H9 (cell line): ENCODE measurements at regions not wholly inside any gene's neighbourhood (a gene's known extent, or its start where the extent isn't known, plus 50 kb on each side); places are given as distances from the start of the nearest gene placed in this dataset.

Source experiments
- DNase-seq: peaks from one replicate; pipeline ENCODE4 v3.0.0-alpha.2; 2017
- H2AFZ ChIP-seq: one replicate; pipeline ENCODE4 v1.6.1; 2013; ENCODE audit warnings: mild to moderate bottlenecking, low read length, control low read depth, moderate library complexity
- H2AK5ac ChIP-seq: 2 replicates; pipeline ENCODE4 v1.6.1; 2013; ENCODE audit warnings: low read length, control low read depth, mixed read lengths; ENCODE audit not compliant: insufficient read length
- H2BK120ac ChIP-seq: one replicate; pipeline ENCODE4 v1.6.1; 2013; ENCODE audit warnings: low read depth, mild to moderate bottlenecking, low read length, control low read depth, inconsistent platforms; ENCODE audit not compliant: poor library complexity, severe bottlenecking
- H2BK12ac ChIP-seq: 2 replicates; pipeline ENCODE4 v1.6.1; 2013; ENCODE audit warnings: low read length, control low read depth, mixed read lengths, low read depth; ENCODE audit not compliant: insufficient read length
- H2BK15ac ChIP-seq: 2 replicates; pipeline ENCODE4 v1.6.1; 2013; ENCODE audit warnings: low read depth, low read length, control low read depth
- H2BK20ac ChIP-seq: one replicate; pipeline ENCODE4 v1.6.1; 2013; ENCODE audit warnings: low read depth, mild to moderate bottlenecking, low read length, control low read depth, inconsistent platforms; ENCODE audit not compliant: poor library complexity, severe bottlenecking
- H2BK5ac ChIP-seq: 2 replicates; pipeline ENCODE4 v1.6.1; 2013; ENCODE audit warnings: low read length, control low read depth, mixed read lengths; ENCODE audit not compliant: insufficient read length
- H3K14ac ChIP-seq: 2 replicates; pipeline ENCODE4 v1.6.1; 2013; ENCODE audit warnings: low read length, control low read depth; ENCODE audit not compliant: insufficient read depth
- H3K18ac ChIP-seq: 2 replicates; pipeline ENCODE4 v1.6.1; 2013; ENCODE audit warnings: low read depth, mild to moderate bottlenecking, mixed read lengths, low read length, control low read depth; ENCODE audit not compliant: insufficient read length
- H3K23ac ChIP-seq: 2 replicates; pipeline ENCODE4 v1.6.1; 2013; ENCODE audit warnings: low read length, control low read depth, mixed read lengths, low read depth; ENCODE audit not compliant: insufficient read length
- H3K23me2 ChIP-seq: 2 replicates; pipeline ENCODE4 v1.6.1; 2013; ENCODE audit warnings: low read depth, mild to moderate bottlenecking, mixed read lengths, low read length, control low read depth; ENCODE audit not compliant: insufficient read length, poor library complexity, severe bottlenecking
- H3K27ac ChIP-seq: 2 replicates; pipeline ENCODE4 v1.5.1; 2013; ENCODE audit warnings: low read length, control low read depth, mixed read lengths, low read depth; ENCODE audit not compliant: insufficient read length
- H3K27me3 ChIP-seq: 2 replicates; pipeline ENCODE4 v1.6.1; 2013; ENCODE audit warnings: low read length, control low read depth, inconsistent platforms; ENCODE audit not compliant: insufficient read depth
- H3K4ac ChIP-seq: 2 replicates; pipeline ENCODE4 v1.6.1; 2013; ENCODE audit warnings: low read depth, mild to moderate bottlenecking, control low read depth, inconsistent platforms, low read length, moderate library complexity
- H3K4me1 ChIP-seq: 2 replicates; pipeline ENCODE4 v1.6.1; 2013; ENCODE audit warnings: low read length, control low read depth, inconsistent platforms; ENCODE audit not compliant: insufficient read depth
- H3K4me2 ChIP-seq: 2 replicates; pipeline ENCODE4 v1.6.1; 2013; ENCODE audit warnings: low read length, control low read depth, mixed read lengths; ENCODE audit not compliant: insufficient read length, insufficient read depth
- H3K56ac ChIP-seq: 2 replicates; pipeline ENCODE4 v1.6.1; 2013; ENCODE audit warnings: low read depth, mild to moderate bottlenecking, mixed read lengths, low read length, control low read depth; ENCODE audit not compliant: insufficient read length
- H3K79me1 ChIP-seq: 2 replicates; pipeline ENCODE4 v1.6.1; 2013; ENCODE audit warnings: low read depth, mild to moderate bottlenecking, moderate library complexity, low read length, control low read depth, inconsistent platforms; ENCODE audit not compliant: insufficient read depth, poor library complexity, severe bottlenecking
- H3K79me2 ChIP-seq: 2 replicates; pipeline ENCODE4 v1.6.1; 2013; ENCODE audit warnings: low read length, control low read depth, inconsistent platforms; ENCODE audit not compliant: insufficient read depth
- H3K9ac ChIP-seq: 2 replicates; pipeline ENCODE4 v1.6.1; 2013; ENCODE audit warnings: low read length, control low read depth, mixed read lengths; ENCODE audit not compliant: insufficient read length; ENCODE audit errors: extremely low read depth
- H3K9me3 ChIP-seq: one replicate; pipeline ENCODE4 v1.6.1; 2013; ENCODE audit warnings: low read depth, low read length, inconsistent platforms; ENCODE audit not compliant: control insufficient read depth
- H3T11ph ChIP-seq: one replicate; pipeline ENCODE4 v1.6.1; 2013; ENCODE audit warnings: mild to moderate bottlenecking, low read length, control low read depth, inconsistent platforms
- H4K20me1 ChIP-seq: one replicate; pipeline ENCODE4 v1.6.1; 2013; ENCODE audit not compliant: control insufficient read depth, insufficient read length, insufficient read depth
- H4K5ac ChIP-seq: 2 replicates; pipeline ENCODE4 v1.6.1; 2013; ENCODE audit warnings: low read depth, mild to moderate bottlenecking, mixed read lengths, low read length, control low read depth; ENCODE audit not compliant: insufficient read length
- H4K8ac ChIP-seq: replicated peaks from 2 replicates; pipeline ENCODE4 v1.6.1; 2013; ENCODE audit warnings: low read length, control low read depth, mixed read lengths, low read depth; ENCODE audit not compliant: insufficient read length
- H4K91ac ChIP-seq: 2 replicates; pipeline ENCODE4 v1.6.1; 2013; ENCODE audit warnings: low read depth, mild to moderate bottlenecking, moderate library complexity, mixed read lengths, low read length, control low read depth; ENCODE audit not compliant: insufficient read length
- H3K27ac Mint-ChIP-seq, 3 experiments: 2 replicates in 2 of 3; 3 replicates in 1 of 3; pipeline ENCODE4 v1.8.0; 2020 to 2021; ENCODE audit warnings: mixed read lengths in 3 of 3, mild to moderate bottlenecking in 1 of 3, moderate library complexity in 1 of 3
- H3K27me3 Mint-ChIP-seq: 2 replicates; pipeline ENCODE4 v1.8.0; 2021; ENCODE audit warnings: low read depth, mild to moderate bottlenecking, moderate library complexity, mixed read lengths
- H3K36me3 Mint-ChIP-seq, 3 experiments: 2 replicates in 2 of 3; 3 replicates in 1 of 3; pipeline ENCODE4 v1.8.0; 2020 to 2021; ENCODE audit warnings: low read depth in 3 of 3, mixed read lengths in 3 of 3; ENCODE audit not compliant: insufficient read depth in 1 of 3
- H3K4me1 Mint-ChIP-seq, 2 experiments: 2 replicates each; pipeline ENCODE4 v1.8.0; 2020; ENCODE audit warnings: mixed read lengths in 2 of 2
- H3K4me3 Mint-ChIP-seq, 2 experiments: 2 replicates in 1 of 2; 3 replicates in 1 of 2; pipeline ENCODE4 v1.8.0; 2020 to 2021; ENCODE audit warnings: mild to moderate bottlenecking in 2 of 2, mixed read lengths in 2 of 2, moderate library complexity in 1 of 2
- H3K9me3 Mint-ChIP-seq, 2 experiments: 2 replicates in 1 of 2; 3 replicates in 1 of 2; pipeline ENCODE4 v1.8.0; 2020; ENCODE audit warnings: mild to moderate bottlenecking in 2 of 2, mixed read lengths in 2 of 2, moderate library complexity in 1 of 2
- TF ChIP-seq, protein P1 (sequence below): fragments of 200-600 bp; sonication (generic); conservative IDR thresholded peaks from 3 replicates; pipeline ENCODE4 v1.8.0; 2021; ENCODE audit warnings: antibody characterized with exemption, mild to moderate bottlenecking

DNA sequence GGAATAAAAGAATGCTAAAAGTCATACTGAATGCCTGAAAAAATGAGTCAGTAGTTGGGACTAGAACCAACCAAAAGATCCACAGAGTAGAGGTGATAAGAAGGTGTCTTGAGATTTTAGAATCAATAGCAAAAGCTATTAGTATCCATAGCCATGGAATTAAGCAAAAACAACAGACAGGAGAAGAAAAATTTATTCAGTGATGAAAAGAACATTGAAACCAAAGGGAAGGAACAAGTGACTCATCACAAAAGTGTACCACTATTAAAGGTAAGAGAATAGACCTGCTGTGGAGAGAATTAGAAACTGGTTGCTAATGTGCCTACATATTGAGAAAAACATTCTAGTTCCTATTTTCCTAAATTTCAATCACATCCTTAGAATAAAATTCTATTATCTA is 182.0 kb upstream of the NEIL3 start:
- Histone ChIP-seq H2BK12ac (no peak overlapping the region), H4K20me1 (no peaks in the 10 kb centered on the region), H2BK5ac (no peak overlapping the region), H3K4me1 (no peaks in the 10 kb centered on the region), H4K5ac (no peak overlapping the region), H2BK15ac (no peak overlapping the region), H3K4ac (no peak overlapping the region), H3K9me3 (no peaks in the 10 kb centered on the region), H3K79me2 (no peaks in the 10 kb centered on the region), H4K91ac (no peak overlapping the region), H3K79me1 (no peaks in the 10 kb centered on the region), H3K9ac (no peak overlapping the region), H3T11ph (no peak overlapping the region), H3K4me2 (no peak overlapping the region), H3K14ac (no peak overlapping the region), H2BK20ac (no peak overlapping the region), H3K56ac (no peak overlapping the region), H3K18ac (no peak overlapping the region), H2AK5ac (no peak overlapping the region), H3K23ac (no peak overlapping the region), H4K8ac (no peak overlapping the region), H3K23me2 (no peaks in the 10 kb centered on the region), H3K27me3 (no peaks in the 10 kb centered on the region), H2BK120ac (no peak overlapping the region), H2AFZ (no peak overlapping the region), H3K27ac (no peak overlapping the region)
- Mint-ChIP-seq H3K36me3 (peaks cover 8 to 33% (median 17%) of the 10 kb centered on the region in 3 experiments), H3K4me3 (no peak overlapping the region), H3K27me3 (no peaks in the 10 kb centered on the region), H3K4me1 (no peaks in the 10 kb centered on the region), H3K9me3 (peaks cover 12 to 18% of the 10 kb centered on the region in 2 experiments), H3K27ac (no peak overlapping the region)
- no peak for DNase-seq
- TF ChIP-seq, protein P1, sequence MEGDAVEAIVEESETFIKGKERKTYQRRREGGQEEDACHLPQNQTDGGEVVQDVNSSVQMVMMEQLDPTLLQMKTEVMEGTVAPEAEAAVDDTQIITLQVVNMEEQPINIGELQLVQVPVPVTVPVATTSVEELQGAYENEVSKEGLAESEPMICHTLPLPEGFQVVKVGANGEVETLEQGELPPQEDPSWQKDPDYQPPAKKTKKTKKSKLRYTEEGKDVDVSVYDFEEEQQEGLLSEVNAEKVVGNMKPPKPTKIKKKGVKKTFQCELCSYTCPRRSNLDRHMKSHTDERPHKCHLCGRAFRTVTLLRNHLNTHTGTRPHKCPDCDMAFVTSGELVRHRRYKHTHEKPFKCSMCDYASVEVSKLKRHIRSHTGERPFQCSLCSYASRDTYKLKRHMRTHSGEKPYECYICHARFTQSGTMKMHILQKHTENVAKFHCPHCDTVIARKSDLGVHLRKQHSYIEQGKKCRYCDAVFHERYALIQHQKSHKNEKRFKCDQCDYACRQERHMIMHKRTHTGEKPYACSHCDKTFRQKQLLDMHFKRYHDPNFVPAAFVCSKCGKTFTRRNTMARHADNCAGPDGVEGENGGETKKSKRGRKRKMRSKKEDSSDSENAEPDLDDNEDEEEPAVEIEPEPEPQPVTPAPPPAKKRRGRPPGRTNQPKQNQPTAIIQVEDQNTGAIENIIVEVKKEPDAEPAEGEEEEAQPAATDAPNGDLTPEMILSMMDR: no peak
